ENCODE measurements at regions not wholly inside any gene's neighbourhood (a gene's known extent, or its start where the extent isn't known, plus 50 kb on each side); places are given as distances from the start of the nearest gene placed in this dataset.

DNA sequence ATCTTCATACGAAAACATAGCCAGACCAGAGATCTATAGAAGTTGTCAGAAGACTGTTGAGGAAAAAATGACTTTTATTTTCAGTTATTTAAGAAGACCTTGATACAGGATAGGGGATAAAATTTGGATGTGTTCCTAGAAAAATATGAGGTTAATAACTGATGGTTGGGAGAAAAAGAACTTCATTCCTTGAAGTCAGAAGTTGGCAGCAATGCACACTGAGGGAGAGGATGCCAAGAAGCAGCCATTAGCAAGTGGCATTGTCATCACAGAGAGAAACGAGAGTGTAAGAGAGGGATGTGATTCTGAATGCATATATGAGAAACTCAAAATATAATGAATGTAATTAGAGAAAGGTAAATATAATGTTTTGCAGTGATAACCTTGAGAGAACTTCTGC lies 382.1 kb upstream of the EPHA5 start:
- TF ChIP-seq, protein P1, sequence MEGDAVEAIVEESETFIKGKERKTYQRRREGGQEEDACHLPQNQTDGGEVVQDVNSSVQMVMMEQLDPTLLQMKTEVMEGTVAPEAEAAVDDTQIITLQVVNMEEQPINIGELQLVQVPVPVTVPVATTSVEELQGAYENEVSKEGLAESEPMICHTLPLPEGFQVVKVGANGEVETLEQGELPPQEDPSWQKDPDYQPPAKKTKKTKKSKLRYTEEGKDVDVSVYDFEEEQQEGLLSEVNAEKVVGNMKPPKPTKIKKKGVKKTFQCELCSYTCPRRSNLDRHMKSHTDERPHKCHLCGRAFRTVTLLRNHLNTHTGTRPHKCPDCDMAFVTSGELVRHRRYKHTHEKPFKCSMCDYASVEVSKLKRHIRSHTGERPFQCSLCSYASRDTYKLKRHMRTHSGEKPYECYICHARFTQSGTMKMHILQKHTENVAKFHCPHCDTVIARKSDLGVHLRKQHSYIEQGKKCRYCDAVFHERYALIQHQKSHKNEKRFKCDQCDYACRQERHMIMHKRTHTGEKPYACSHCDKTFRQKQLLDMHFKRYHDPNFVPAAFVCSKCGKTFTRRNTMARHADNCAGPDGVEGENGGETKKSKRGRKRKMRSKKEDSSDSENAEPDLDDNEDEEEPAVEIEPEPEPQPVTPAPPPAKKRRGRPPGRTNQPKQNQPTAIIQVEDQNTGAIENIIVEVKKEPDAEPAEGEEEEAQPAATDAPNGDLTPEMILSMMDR (IDR thresholded peaks at IDR 0.05; ENCODE audit: low read length) = no peak
- TF ChIP-seq EZH2 (optimal IDR thresholded peaks at IDR 0.05; ENCODE audit: low read depth, low read length) (no peak), EZH2phosphoT487 (IDR thresholded peaks at IDR 0.05; ENCODE audit: low read length) (no peak)

Measured in MM.1S (cell line).